Astrocyte (in vitro differentiated cells and primary cell): ENCODE measurements at regions not wholly inside any gene's neighbourhood (a gene's known extent, or its start where the extent isn't known, plus 50 kb on each side); places are given as distances from the start of the nearest gene placed in this dataset.

Experiments
- DNase-seq: peaks from one replicate; pipeline ENCODE4 v3.0.0-alpha.2; 2010; ENCODE audit warnings: low read depth
- FAIRE-seq: peaks from 2 replicates; lab custom pipeline; 2011; peaks lifted over from hg19 to GRCh38; lab: Jason Lieb, UNC
- H2AFZ ChIP-seq: 2 replicates; pipeline ENCODE4 v1.6.0; 2012; ENCODE audit warnings: low read depth, low read length, inconsistent platforms
- H3K27ac ChIP-seq: 2 replicates; pipeline ENCODE4 v1.5.1; 2011; ENCODE audit warnings: low read depth, low read length, inconsistent platforms
- H3K27me3 ChIP-seq: 2 replicates; pipeline ENCODE4 v1.6.0; 2011; ENCODE audit warnings: low read length, inconsistent platforms; ENCODE audit not compliant: insufficient read depth
- H3K36me3 ChIP-seq: 2 replicates; pipeline ENCODE4 v1.5.1; 2011; ENCODE audit warnings: low read length, inconsistent platforms; ENCODE audit not compliant: insufficient read depth
- H3K4me1 ChIP-seq: 2 replicates; pipeline ENCODE4 v1.5.1; 2011; ENCODE audit warnings: low read length, inconsistent platforms; ENCODE audit not compliant: insufficient read depth
- H3K4me2 ChIP-seq: 2 replicates; pipeline ENCODE4 v1.6.0; 2012; ENCODE audit warnings: low read length, inconsistent platforms
- H3K4me3 ChIP-seq: 2 replicates; pipeline ENCODE4 v1.5.1; 2011; ENCODE audit warnings: low read depth, mild to moderate bottlenecking, low read length, inconsistent platforms; ENCODE audit not compliant: insufficient read depth
- H3K79me2 ChIP-seq: 2 replicates; pipeline ENCODE4 v1.6.0; 2012; ENCODE audit warnings: mild to moderate bottlenecking, low read length, inconsistent platforms; ENCODE audit not compliant: insufficient read depth
- H3K9ac ChIP-seq: 2 replicates; pipeline ENCODE4 v1.6.0; 2012; ENCODE audit warnings: mild to moderate bottlenecking, low read length, inconsistent platforms
- H3K9me3 ChIP-seq: 2 replicates; pipeline ENCODE4 v1.5.1; 2012; ENCODE audit warnings: low read depth, mild to moderate bottlenecking, low read length, inconsistent platforms; ENCODE audit not compliant: insufficient read depth
- H4K20me1 ChIP-seq: 2 replicates; pipeline ENCODE4 v1.6.0; 2012; ENCODE audit warnings: low read length, inconsistent platforms; ENCODE audit not compliant: insufficient read depth
- H3K27ac Mint-ChIP-seq: one replicate; pipeline ENCODE4 v1.8.0; 2021; ENCODE audit warnings: mild to moderate bottlenecking, mixed read lengths; ENCODE audit not compliant: unreplicated experiment
- H3K27me3 Mint-ChIP-seq: one replicate; pipeline ENCODE4 v1.8.0; 2021; ENCODE audit warnings: low read depth, mixed read lengths; ENCODE audit not compliant: unreplicated experiment
- H3K36me3 Mint-ChIP-seq: one replicate; pipeline ENCODE4 v1.8.0; 2021; ENCODE audit warnings: low read depth, mixed read lengths; ENCODE audit not compliant: unreplicated experiment
- H3K4me1 Mint-ChIP-seq: one replicate; pipeline ENCODE4 v1.8.0; 2021; ENCODE audit warnings: low read depth, mixed read lengths; ENCODE audit not compliant: unreplicated experiment
- H3K4me3 Mint-ChIP-seq: one replicate; pipeline ENCODE4 v1.8.0; 2021; ENCODE audit warnings: mild to moderate bottlenecking, moderate library complexity, mixed read lengths; ENCODE audit not compliant: unreplicated experiment
- H3K9me3 Mint-ChIP-seq: one replicate; pipeline ENCODE4 v1.8.0; 2021; ENCODE audit warnings: mild to moderate bottlenecking, mixed read lengths; ENCODE audit not compliant: unreplicated experiment
- CTCF ChIP-seq: IDR thresholded peaks from 2 replicates; pipeline ENCODE4 v1.5.1; 2011; ENCODE audit warnings: low read depth, mild to moderate bottlenecking, inconsistent platforms, low read length, moderate library complexity; ENCODE audit not compliant: insufficient read depth
- EZH2 ChIP-seq: IDR thresholded peaks from 2 replicates; pipeline ENCODE4 v1.6.1; 2012; ENCODE audit warnings: mild to moderate bottlenecking, low read length, inconsistent platforms; ENCODE audit not compliant: insufficient read depth

GRCh38 chr15:70585707-70586034 is 177.7 kb downstream of the UACA start:
- no peak for FAIRE-seq
- no peak overlapping the region for H3K4me3 ChIP-seq

GRCh38 chr15:70584838-70585706 is 178.3 kb downstream of the UACA start:
- Mint-ChIP-seq H3K4me1 (peaks cover 32% of the 10 kb centered on the region), H3K27me3 (peaks cover 10% of the 10 kb centered on the region), H3K27ac (peak overlapping the region; percentile 51), H3K9me3 (peaks cover 4% of the 10 kb centered on the region), H3K4me3 (peak overlapping the region; percentile 50), H3K36me3 (peaks cover 4% of the 10 kb centered on the region)
- TF ChIP-seq CTCF (peak; percentile 18), EZH2 (no peak)
- H3K36me3 ChIP-seq: no peaks in the 10 kb centered on the region
- H3K4me3 ChIP-seq: peak overlapping the region; percentile 39
- peak; percentile 63 for DNase-seq
- peak overlapping the region; percentile 59 for H2AFZ ChIP-seq
- peak overlapping the region; percentile 62 for H3K9ac ChIP-seq
- peak overlapping the region; percentile 86 for H3K4me2 ChIP-seq
- peaks cover 16% of the 10 kb centered on the region for H3K4me1 ChIP-seq
- peaks cover 32% of the 10 kb centered on the region for H3K27me3 ChIP-seq
- no peak overlapping the region for H3K27ac ChIP-seq
- no peaks in the 10 kb centered on the region for H3K79me2 ChIP-seq
- FAIRE-seq: no peak
- H4K20me1 ChIP-seq: no peaks in the 10 kb centered on the region
- H3K9me3 ChIP-seq: no peaks in the 10 kb centered on the region

More at GRCh38 chr15:70585707-70586034, 177.7 kb downstream of the UACA start:
- no peak for TF ChIP-seq CTCF
- no peak for TF ChIP-seq EZH2
- no peak overlapping the region for H3K9ac ChIP-seq
- H3K4me2 ChIP-seq: no peak overlapping the region
- no peak for DNase-seq
- H3K79me2 ChIP-seq: no peaks in the 10 kb centered on the region
- Mint-ChIP-seq H3K27ac (peak overlapping the region; percentile 16), H3K9me3 (peaks cover 4% of the 10 kb centered on the region), H3K27me3 (peaks cover 9% of the 10 kb centered on the region), H3K4me1 (peaks cover 32% of the 10 kb centered on the region), H3K4me3 (no peak overlapping the region), H3K36me3 (peaks cover 2% of the 10 kb centered on the region)
- H3K36me3 ChIP-seq: no peaks in the 10 kb centered on the region
- H4K20me1 ChIP-seq: no peaks in the 10 kb centered on the region
- H3K4me1 ChIP-seq: peaks cover 16% of the 10 kb centered on the region
- H2AFZ ChIP-seq: no peak overlapping the region
- H3K9me3 ChIP-seq: no peaks in the 10 kb centered on the region
- H3K27me3 ChIP-seq: peaks cover 27% of the 10 kb centered on the region
- no peak overlapping the region for H3K27ac ChIP-seq

GRCh38 chr15:70584441-70584837 is 178.9 kb downstream of the UACA start:
- H3K9me3 ChIP-seq: no peaks in the 10 kb centered on the region
- peaks cover 35% of the 10 kb centered on the region for H3K27me3 ChIP-seq
- H3K27ac ChIP-seq: no peak overlapping the region
- H3K79me2 ChIP-seq: no peaks in the 10 kb centered on the region
- H2AFZ ChIP-seq: peak overlapping the region; percentile 59
- peaks cover 6% of the 10 kb centered on the region for H3K9me3 Mint-ChIP-seq
- H3K27me3 Mint-ChIP-seq: peaks cover 16% of the 10 kb centered on the region
- peaks cover 12% of the 10 kb centered on the region for H3K4me1 ChIP-seq
- FAIRE-seq (no peak), DNase-seq (no peak)
- H3K9ac ChIP-seq: peak overlapping the region; percentile 62
- peak overlapping the region; percentile 39 for H3K4me3 ChIP-seq
- H3K4me1 Mint-ChIP-seq: peaks cover 26% of the 10 kb centered on the region
- peaks cover 4% of the 10 kb centered on the region for H3K36me3 Mint-ChIP-seq
- H3K4me3 Mint-ChIP-seq: peak overlapping the region; percentile 50
- peak overlapping the region; percentile 51 for H3K27ac Mint-ChIP-seq
- H4K20me1 ChIP-seq: no peaks in the 10 kb centered on the region
- peak overlapping the region; percentile 86 for H3K4me2 ChIP-seq
- TF ChIP-seq EZH2 (no peak), CTCF (no peak)
- no peaks in the 10 kb centered on the region for H3K36me3 ChIP-seq
